GM21717 (cell line): ENCODE measurements at regions not wholly inside any gene's neighbourhood (a gene's known extent, or its start where the extent isn't known, plus 50 kb on each side); places are given as distances from the start of the nearest gene placed in this dataset.

Experiments used
- ATAC-seq: cut with Tn5 transposase; IDR thresholded peaks from one replicate; pipeline ENCODE4 v1.9.1; 2021; ENCODE audit warnings: mild to moderate bottlenecking, moderate library complexity; ENCODE audit not compliant: unreplicated experiment

GRCh38 chr9:690517-691111 lies 150.9 kb upstream of the DMRT1 start:
- ATAC-seq = no peak

GRCh38 chr9:691825-692400 lies 149.6 kb upstream of the DMRT1 start:
- no peak for ATAC-seq

- ATAC-seq = no peak
Observed at GRCh38 chr9:692636-693129, 148.8 kb upstream of the DMRT1 start.

GRCh38 chr9:693201-694091 lies 148.1 kb upstream of the DMRT1 start:
- ATAC-seq = no peak

- ATAC-seq = no peak
Observed at GRCh38 chr9:694092-694402, 147.4 kb upstream of the DMRT1 start.

GRCh38 chr9:694403-695154 lies 146.9 kb upstream of the DMRT1 start:
- ATAC-seq = no peak

- no peak for ATAC-seq
Observed at GRCh38 chr9:695252-695651, 146.2 kb upstream of the DMRT1 start.

GRCh38 chr9:696332-697323 lies 144.9 kb upstream of the DMRT1 start:
- ATAC-seq = no peak

GRCh38 chr9:698276-698675 lies 143.2 kb upstream of the DMRT1 start:
- no peak for ATAC-seq

- ATAC-seq = no peak
Observed at GRCh38 chr9:698954-699353, 142.5 kb upstream of the DMRT1 start.

GRCh38 chr9:699396-699795 lies 142.1 kb upstream of the DMRT1 start:
- ATAC-seq = no peak

GRCh38 chr9:700365-701282 lies 140.9 kb upstream of the DMRT1 start:
- ATAC-seq = no peak

- no peak for ATAC-seq
Observed at GRCh38 chr9:703392-703791, 138.1 kb upstream of the DMRT1 start.

- ATAC-seq = no peak
Observed at GRCh38 chr9:706073-706472, 135.4 kb upstream of the DMRT1 start.

- ATAC-seq = no peak
Observed at GRCh38 chr9:706606-707459, 134.7 kb upstream of the DMRT1 start.

GRCh38 chr9:708182-708550 lies 133.3 kb upstream of the DMRT1 start:
- ATAC-seq = no peak

- ATAC-seq = no peak
Observed at GRCh38 chr9:708551-709432, 132.7 kb upstream of the DMRT1 start.
